Kidney tubule cell (primary cell): ENCODE measurements at regions not wholly inside any gene's neighbourhood (a gene's known extent, or its start where the extent isn't known, plus 50 kb on each side); places are given as distances from the start of the nearest gene placed in this dataset.

ENCODE experiments used
- DNase-seq: peaks from one replicate; pipeline ENCODE4 v3.0.0-alpha.2; 2018; ENCODE audit warnings: low spot score

GRCh38 chr11:25890626-25891260 lies 441.2 kb upstream of the ANO3 start:
- DNase-seq: peak; percentile 85

- DNase-seq: peak; percentile 61
Observed at GRCh38 chr11:25891960-25892359, 440.0 kb upstream of the ANO3 start.

DNA sequence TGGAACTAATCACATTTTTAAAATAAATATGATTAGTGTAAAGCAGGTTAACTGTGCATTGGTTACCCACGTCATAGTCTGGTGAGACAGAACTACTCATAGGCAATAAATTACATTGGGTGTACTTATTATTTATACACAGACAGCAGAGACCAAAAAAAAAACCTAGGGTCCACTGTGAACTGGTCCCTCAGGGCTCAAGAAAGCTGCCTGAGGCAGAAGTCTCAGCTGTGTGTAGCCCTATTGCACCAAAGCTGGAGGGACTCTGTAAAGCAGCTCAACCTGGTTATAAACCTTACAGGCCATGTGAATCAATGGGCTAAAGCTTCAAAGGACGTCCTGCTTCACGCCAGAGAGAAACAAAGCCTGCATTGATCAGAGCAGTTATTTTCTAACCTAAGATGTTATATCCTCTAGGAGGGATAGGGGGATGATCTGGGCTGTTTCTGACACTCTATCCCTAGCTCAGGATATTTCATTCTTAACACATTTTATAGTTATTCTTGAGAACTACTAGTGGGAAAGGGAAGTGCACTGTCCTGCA lies 432.2 kb upstream of the ANO3 start:
- no peak for DNase-seq

GRCh38 chr11:25900814-25901213 lies 431.1 kb upstream of the ANO3 start:
- DNase-seq: no peak

GRCh38 chr11:25901415-25901814 lies 430.5 kb upstream of the ANO3 start:
- no peak for DNase-seq

GRCh38 chr11:25902476-25902875 lies 429.5 kb upstream of the ANO3 start:
- DNase-seq: no peak

DNA sequence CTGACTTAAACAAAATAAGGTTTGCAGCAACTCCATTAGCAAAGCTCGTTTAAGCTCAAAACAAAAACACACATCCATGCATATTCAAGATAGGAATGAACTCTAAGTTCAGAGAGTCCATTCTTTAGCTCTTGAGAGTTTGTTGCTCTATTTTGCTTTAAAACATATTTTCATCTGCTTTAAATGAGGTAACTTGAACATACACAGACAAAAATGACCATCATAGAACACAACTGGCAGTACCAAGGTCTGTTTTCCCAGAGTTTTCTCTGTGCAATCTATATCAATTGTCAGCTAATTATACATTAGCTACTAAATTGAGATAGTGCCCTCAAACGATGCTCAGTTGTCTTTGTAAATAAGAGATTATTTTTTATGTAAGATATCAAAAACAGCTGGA lies 423.2 kb upstream of the ANO3 start:
- no peak for DNase-seq

- peak; percentile 37 for DNase-seq
Observed at GRCh38 chr11:25910086-25910485, 421.8 kb upstream of the ANO3 start.

- DNase-seq: no peak
Observed at GRCh38 chr11:25920356-25920755, 411.6 kb upstream of the ANO3 start.

DNA sequence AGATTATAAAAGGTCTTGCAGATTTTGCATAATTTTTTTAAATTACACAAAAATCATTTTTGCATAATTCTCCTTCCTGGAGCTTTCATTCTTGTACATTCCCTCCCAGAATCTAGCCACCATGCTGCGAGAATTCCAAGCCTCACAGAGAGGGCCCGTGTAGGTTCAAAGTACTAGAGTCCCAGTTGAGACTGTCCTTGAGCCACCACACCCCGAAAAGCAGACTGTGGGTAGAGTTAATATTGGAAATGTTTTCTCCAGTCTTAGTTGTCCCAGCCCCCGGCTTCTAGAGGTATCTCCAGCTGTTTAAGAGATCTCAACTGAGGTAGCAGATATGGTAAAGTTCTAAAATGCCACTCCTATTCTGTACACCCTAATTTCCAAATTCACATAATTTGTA lies 407.3 kb upstream of the ANO3 start:
- no peak for DNase-seq

- DNase-seq: no peak
Observed at GRCh38 chr11:25925359-25925758, 406.6 kb upstream of the ANO3 start.

DNA sequence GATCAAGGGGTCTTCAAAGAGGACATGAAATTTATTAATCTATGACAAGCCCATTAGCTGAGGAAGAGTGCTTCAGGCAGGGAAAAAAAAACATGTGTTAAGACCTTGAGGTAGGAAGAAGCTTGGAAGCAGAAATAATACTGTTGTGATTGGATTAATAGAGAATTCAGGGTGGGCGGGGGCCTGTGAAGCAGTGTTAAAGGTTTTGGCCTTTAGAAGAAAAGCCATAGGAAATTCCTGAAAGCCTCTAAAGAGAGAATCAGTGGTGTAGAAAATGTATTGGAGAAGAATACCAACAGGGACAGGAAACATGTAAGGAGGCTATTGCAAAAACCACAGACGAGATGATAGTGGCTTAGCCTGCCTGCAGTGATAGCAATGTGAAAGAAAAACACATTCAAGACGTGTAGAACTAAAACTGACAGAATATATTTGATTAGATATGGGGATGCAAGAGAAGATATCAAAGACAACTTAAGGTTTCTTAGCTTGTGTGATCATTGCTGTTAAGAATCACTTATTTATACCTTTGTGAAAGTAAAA lies 404.4 kb upstream of the ANO3 start:
- peak; percentile 22 for DNase-seq

- no peak for DNase-seq
Observed at GRCh38 chr11:25928076-25928475, 403.9 kb upstream of the ANO3 start.

GRCh38 chr11:25938952-25939351 lies 393.0 kb upstream of the ANO3 start:
- no peak for DNase-seq

DNA sequence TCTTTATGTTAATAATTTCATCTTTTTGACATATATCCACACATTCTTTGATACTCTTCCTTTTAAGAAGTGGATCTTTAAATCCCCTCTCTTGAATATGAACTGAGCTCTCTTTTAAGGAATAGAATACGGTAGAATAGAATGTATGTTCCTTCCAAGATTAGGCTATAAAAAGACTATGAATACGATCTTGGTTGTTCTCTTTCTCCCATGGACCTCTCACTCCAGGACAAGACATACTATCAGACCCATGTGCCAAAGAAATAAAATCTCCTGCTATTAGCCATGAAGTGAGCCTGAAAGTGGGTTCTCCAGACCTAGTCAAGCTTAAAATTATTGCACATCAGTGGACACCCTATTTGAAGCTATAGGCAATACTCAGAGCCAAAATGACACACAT lies 392.2 kb upstream of the ANO3 start:
- no peak for DNase-seq

DNA sequence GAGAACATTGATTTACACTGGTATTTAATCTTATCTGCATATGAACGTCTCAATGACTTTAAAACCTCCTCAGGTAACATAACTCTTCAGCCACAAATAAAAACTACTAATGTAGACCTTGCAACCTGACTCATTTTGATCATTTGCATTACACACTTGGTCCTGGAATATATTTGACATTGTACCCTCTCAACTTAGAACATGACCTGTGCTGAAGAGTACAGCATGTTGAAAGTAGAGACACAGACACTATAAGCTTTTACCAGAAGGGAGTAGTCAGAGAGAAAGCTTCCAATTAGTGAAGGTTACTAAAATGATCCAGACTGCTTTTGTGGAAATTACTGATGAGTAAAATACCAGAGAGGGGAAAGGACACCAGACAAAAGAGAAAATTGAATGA lies 390.6 kb upstream of the ANO3 start:
- no peak for DNase-seq

DNA sequence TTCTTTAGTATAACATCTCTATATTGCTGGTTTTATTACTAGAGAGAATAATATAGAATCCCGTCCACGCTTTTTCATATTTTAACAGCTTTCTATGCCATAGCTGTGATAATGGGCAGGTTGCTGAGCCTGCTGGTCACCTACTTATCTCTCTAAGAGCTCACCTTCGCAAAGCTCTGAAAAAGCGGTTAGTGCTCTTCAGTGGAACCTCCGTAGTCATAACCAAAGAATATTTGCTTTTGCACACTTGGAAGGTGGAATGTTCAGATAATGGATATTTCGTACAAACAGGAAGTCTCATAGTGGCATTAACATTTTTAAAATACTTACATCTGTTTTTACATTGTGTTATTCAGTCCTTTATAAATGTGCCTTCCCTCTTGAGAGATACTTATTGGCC lies 388.9 kb upstream of the ANO3 start:
- DNase-seq: no peak

DNA sequence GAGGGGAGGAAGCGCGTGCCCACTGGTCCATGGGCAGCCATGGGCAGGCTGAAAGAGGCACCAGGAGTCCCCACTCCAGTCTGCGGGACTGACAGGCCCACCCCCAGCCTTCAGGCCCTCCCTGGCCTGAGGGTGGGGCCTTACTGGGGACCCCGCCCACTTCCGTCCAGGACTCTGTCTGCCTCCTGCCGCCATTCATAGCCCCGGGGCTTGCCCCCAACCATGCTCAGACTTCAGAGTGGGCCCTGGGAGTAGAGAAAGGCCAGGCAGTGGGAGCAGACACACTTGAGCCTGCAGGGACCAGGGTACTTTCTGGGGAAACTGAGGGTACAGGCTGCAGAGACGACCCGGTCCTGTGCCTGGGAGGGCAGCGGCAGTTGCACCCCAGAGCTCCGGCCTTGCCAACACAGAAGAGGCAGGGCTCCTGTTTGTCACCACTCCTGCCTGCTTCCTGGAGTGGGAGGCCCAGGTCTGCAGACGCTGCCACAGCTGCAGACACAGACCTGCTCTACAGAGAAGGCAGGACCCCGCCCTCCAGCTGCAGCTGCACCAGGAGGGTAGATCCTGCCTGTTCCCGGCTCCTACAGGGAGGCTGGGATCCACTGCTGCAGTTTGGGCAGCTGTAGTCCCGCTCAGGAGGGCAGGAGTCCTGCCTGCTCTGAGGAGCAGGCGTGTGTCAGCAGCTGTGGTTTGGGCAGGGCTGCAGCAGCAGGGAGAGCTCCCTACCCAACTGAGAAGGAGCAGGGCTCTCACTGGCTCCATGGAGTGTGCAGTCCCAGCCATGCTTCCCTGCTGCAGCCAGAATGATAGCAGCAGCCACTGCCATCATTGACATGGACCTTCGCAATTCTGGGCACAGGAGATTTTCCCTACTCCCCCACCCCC lies 387.9 kb upstream of the ANO3 start:
- no peak for DNase-seq

DNA sequence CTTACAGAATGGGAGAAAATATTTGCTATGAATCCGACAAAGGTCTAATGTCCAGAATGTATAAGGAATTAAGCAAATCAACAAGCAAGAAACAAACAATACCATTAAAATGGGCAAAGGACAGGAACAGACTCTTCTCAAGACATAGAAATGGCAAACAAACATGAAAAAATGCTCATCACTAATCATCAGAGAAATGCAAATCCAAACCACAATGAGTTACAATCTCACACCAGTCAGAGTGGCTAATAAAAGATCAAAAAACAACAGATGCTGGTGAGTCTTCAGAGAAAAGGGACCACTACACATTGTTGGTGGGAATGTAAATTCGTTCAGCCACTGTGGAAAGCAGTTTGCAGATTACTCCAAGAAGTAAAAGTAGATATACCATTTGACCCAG lies 382.0 kb upstream of the ANO3 start:
- no peak for DNase-seq

- peak; percentile 66 for DNase-seq
Observed at GRCh38 chr11:25953006-25953405, 378.9 kb upstream of the ANO3 start.

DNA sequence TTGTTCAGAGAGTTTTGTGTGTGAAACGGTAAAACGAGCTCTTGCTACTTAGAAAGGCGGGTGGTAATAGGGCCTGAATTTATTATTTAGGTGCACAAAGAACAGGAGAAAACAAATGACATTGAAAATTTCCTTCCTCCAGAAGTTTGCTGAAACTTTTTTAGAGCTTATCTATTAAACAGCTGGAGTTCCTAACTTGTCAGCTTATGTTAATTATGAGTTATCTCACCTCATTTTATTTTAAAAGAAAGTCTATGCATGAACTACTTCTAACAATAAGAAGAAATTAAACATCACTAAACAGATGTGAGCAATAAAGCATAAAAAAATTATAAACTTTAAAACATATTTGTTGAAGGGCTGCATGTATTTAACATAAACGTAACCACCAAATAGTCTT lies 373.9 kb upstream of the ANO3 start:
- no peak for DNase-seq

DNA sequence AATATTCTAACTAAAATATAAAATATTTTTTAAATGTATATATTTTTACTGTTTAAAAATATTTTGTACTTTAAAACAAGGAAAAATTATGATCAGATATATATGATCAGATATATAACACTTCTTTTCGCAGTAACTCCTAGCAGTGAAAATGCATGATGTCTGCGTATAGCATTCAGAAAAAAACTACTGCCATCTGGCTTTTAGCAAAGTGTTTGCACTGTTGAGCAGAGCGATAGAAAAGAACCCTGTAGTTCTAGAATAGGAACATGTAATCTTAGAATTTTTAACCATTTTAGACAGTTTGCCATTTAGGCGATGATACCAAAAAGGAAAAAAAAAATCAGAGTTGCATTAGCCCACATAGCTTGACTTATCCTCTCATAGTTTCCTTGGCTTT lies 370.4 kb upstream of the ANO3 start:
- DNase-seq: no peak
